ACC112 (cell line): ENCODE measurements at regions not wholly inside any gene's neighbourhood (a gene's known extent, or its start where the extent isn't known, plus 50 kb on each side); places are given as distances from the start of the nearest gene placed in this dataset.

ENCODE experiments used
- H2AFZ ChIP-seq: fragments of 200-600 bp; sonication (generic); one replicate; pipeline ENCODE4 v1.6.0; 2017; ENCODE audit warnings: antibody characterized with exemption, low read length; ENCODE audit not compliant: unreplicated experiment
- H3K27ac ChIP-seq: fragments of 200-600 bp; sonication (generic); 2 replicates; pipeline ENCODE4 v1.5.1; 2014; ENCODE audit warnings: low read depth, mild to moderate bottlenecking, antibody characterized with exemption, low read length, moderate library complexity
- H3K27me3 ChIP-seq: fragments of 200-600 bp; sonication (generic); 2 replicates; pipeline ENCODE4 v1.6.1; 2014; ENCODE audit warnings: mild to moderate bottlenecking, antibody characterized with exemption, low read length, moderate library complexity, mixed read lengths; ENCODE audit not compliant: insufficient read depth
- H3K36me3 ChIP-seq: fragments of 200-600 bp; sonication (generic); 2 replicates; pipeline ENCODE4 v1.6.1; 2016; ENCODE audit warnings: mild to moderate bottlenecking, antibody characterized with exemption, low read length, moderate library complexity, mixed read lengths; ENCODE audit not compliant: insufficient read depth
- H3K4me1 ChIP-seq: fragments of 200-600 bp; sonication (generic); one replicate; pipeline ENCODE4 v1.6.1; 2016; ENCODE audit warnings: low read length, mixed read lengths; ENCODE audit not compliant: insufficient read depth, unreplicated experiment, control insufficient read depth
- H3K4me3 ChIP-seq: fragments of 200-600 bp; sonication (generic); 2 replicates; pipeline ENCODE4 v1.5.1; 2014; ENCODE audit warnings: mild to moderate bottlenecking, low read depth, low read length
- H3K79me2 ChIP-seq: fragments of 200-600 bp; sonication (generic); one replicate; pipeline ENCODE4 v1.6.0; 2016; ENCODE audit warnings: low read length; ENCODE audit not compliant: control insufficient read depth, unreplicated experiment, insufficient read depth

GRCh38 chr1:184867866-184868689, 106.2 kb downstream of the NIBAN1 start:
- peak overlapping the region; percentile 50; the same call in 1 of the 2 replicates for H3K4me3 ChIP-seq

GRCh38 chr1:184866991-184867788, 107.1 kb downstream of the NIBAN1 start:
- Histone ChIP-seq H3K27ac (peak overlapping the region; percentile 83), H3K36me3 (no peaks in the 10 kb centered on the region), H3K79me2 (no peaks in the 10 kb centered on the region), H3K4me3 (peak overlapping the region; percentile 50), H2AFZ (peak overlapping the region; percentile 35), H3K4me1 (peaks cover 23% of the 10 kb centered on the region), H3K27me3 (no peaks in the 10 kb centered on the region)

More at GRCh38 chr1:184867866-184868689, 106.2 kb downstream of the NIBAN1 start:
- no peaks in the 10 kb centered on the region for H3K27me3 ChIP-seq
- peak overlapping the region; percentile 35 for H2AFZ ChIP-seq
- peak overlapping the region; percentile 83 for H3K27ac ChIP-seq
- no peaks in the 10 kb centered on the region for H3K36me3 ChIP-seq
- H3K79me2 ChIP-seq: no peaks in the 10 kb centered on the region
- H3K4me1 ChIP-seq: peaks cover 23% of the 10 kb centered on the region

DNA sequence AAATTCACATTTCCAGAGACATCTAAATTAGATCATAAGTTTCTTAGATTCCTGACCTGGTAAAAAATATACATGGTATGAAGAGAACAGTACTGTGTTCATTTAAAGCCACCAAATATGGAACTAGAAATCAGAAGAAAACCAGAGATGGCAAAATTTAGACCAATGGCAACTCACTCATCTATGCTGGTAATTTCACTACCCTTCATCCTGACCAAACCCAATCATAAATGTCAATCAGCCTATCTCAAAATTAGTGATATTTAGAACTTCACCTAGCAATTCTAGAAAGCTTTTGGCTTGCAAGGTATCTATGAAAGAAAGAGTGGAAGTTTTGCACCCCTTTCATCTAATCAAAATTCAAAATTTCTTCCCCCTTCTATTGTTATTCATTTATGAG, 107.7 kb downstream of the NIBAN1 start:
- H3K79me2 ChIP-seq: no peaks in the 10 kb centered on the region
- no peaks in the 10 kb centered on the region for H3K36me3 ChIP-seq
- peaks cover 23% of the 10 kb centered on the region for H3K4me1 ChIP-seq
- H2AFZ ChIP-seq: no peak overlapping the region
- H3K27me3 ChIP-seq: no peaks in the 10 kb centered on the region
- peak overlapping the region; percentile 83; the same call in 1 of the 2 replicates for H3K27ac ChIP-seq
- 0 out of 2 replicates have a peak overlapping the region, but pooled peaks have one; percentile 50 for H3K4me3 ChIP-seq

DNA sequence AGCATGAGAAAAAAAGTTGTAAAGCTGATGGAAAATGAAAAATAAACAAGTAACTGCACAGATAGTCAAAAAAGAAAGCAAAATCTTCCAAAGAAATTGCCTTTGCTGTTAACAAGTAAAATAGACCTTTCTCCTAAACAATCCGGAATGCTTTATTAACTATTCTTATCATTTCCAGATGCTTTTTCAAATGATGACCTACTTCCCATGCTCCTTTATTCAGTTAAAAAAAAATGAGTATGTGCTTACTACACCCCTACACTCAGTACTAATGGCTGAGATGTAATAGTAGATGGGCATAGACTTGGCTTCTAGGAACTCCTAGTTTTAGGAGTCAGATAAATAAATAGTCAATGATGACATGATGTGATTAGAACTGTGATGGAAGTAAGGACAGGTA, 108.5 kb downstream of the NIBAN1 start:
- no peak overlapping the region for H2AFZ ChIP-seq
- no peaks in the 10 kb centered on the region for H3K79me2 ChIP-seq
- H3K36me3 ChIP-seq: no peaks in the 10 kb centered on the region
- H3K27me3 ChIP-seq: no peaks in the 10 kb centered on the region
- H3K4me1 ChIP-seq: peaks cover 23% of the 10 kb centered on the region
- H3K27ac ChIP-seq: no peak overlapping the region
- H3K4me3 ChIP-seq: no peak overlapping the region

DNA sequence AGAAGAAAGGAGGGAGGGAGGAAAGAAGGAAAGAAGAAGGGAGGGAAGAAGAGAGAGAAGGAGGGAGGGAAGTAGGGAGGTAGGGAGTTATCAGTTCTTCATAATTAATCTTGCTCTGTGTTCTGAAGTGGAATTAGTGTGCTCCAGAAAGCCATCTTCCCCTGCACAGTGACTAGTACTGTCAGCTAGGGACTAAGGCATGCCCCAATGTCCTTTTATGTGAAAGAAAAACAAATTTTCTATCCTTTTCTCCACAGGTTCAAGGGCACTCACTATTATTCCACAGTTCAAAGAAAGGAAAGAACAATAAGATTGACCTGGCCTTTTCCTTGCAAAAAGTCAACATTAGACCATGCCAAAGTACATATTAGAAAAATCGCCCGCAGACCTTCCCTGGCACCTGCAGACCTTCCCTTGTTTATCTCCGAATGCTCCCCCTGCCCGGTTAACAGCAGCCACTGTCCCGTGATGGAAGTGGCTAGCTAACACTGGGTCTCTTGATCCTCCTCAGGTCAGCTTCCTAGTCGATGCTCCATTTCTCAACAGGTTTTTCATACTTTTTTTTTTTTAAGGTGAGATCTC, 107.2 kb upstream of the EDEM3 start:
- no peak overlapping the region for H2AFZ ChIP-seq
- no peak overlapping the region for H3K4me3 ChIP-seq
- H3K36me3 ChIP-seq: no peaks in the 10 kb centered on the region
- no peak overlapping the region for H3K27ac ChIP-seq
- H3K27me3 ChIP-seq: no peaks in the 10 kb centered on the region
- no peaks in the 10 kb centered on the region for H3K79me2 ChIP-seq
- H3K4me1 ChIP-seq: peaks cover 9% of the 10 kb centered on the region

DNA sequence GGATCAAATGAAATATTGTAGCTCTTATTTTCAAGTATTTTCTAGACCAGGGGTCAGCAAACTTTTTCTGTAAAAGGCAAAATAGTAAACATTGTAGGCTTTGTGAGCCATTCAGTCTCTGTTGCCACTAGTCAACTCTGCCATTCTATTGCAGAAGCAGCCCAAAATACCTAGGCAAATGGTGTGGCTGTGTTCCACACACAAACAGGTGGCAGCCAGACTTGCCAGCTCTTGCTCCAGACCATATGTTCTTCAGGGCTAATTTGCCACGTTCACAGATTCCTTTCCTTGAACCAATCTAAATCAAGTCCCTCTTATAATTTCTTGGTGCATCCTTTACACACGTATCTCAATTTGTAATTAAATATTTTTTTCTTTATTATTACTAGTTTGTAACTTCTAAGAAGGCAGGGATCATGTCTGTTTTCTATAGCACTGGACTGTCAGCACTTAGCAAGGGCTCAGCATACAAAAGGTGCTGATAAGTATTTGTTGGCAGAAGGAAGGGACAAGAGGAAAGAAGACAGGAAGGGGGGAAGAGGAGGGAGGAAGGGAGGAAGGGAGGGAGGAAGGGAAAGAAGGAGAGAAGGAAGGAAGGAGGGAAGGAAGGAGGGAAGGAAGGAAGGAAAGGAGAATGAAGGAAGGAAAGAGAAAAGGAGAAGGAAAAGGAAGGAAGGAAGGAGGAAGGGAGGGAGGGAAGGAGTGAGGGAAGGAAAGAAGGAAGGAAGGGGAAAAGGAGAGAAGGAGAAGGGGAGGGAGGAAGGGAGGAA, 106.5 kb upstream of the EDEM3 start:
- H3K4me1 ChIP-seq: peaks cover 3% of the 10 kb centered on the region
- no peaks in the 10 kb centered on the region for H3K79me2 ChIP-seq
- H3K4me3 ChIP-seq: no peak overlapping the region
- H3K27me3 ChIP-seq: no peaks in the 10 kb centered on the region
- no peak overlapping the region for H3K27ac ChIP-seq
- H2AFZ ChIP-seq: no peak overlapping the region
- no peaks in the 10 kb centered on the region for H3K36me3 ChIP-seq

DNA sequence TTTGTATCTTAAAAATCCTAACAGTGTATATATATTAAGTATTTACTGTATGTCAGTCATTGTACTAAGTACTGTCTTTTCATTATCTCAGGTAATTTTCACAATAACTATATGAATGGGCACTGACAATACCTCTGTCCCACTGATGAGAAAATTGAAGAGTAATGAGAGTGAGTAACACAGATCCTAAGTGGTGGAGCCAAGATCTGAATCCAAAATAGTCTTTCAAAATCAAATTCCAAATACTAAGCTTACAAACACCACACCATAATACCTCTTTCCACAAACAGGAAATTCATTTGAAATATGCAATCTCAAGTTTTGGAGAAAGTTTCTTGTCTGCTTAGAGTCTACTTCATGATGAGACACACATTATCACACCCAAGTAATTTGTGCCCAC, 105.9 kb upstream of the EDEM3 start:
- H3K27ac ChIP-seq: no peak overlapping the region
- no peak overlapping the region for H3K4me3 ChIP-seq

DNA sequence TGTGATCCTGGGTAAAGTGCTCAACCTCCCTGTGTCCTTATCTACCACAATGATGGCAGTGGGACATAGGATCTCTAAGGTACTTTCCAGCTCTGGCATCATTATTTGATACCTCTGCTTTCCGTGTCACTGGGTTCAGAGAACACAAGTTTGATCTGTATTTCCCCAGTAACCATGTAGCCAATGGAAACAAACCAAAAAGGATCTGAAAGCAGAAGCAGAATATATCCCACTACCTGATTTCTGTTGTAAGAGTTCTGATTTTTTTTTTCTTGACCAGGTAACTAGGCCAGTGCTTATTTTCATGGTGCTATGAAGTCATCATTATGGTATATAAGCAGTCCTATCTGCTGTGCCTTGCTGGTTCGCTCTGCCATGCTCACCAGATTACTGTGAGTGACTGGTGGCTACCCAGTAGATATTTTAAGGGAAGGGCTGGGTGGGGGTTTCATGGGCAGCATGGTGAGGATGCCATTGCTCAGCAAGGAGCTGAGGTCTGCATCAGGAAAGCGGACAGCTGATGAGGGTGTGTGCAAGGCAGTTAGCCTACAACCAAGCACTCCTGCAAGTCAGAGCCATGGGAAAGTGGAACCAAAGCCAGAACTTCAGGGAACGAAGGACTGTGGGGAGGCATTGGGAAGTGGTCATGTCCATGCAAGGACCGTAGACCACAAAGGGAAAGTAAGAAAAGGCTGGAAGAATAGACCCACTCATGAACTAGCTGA, 104.9 kb upstream of the EDEM3 start:
- H3K4me3 ChIP-seq: no peak overlapping the region
- no peaks in the 10 kb centered on the region for H3K27me3 ChIP-seq
- no peak overlapping the region for H3K27ac ChIP-seq
- H2AFZ ChIP-seq: no peak overlapping the region
- no peaks in the 10 kb centered on the region for H3K79me2 ChIP-seq
- no peaks in the 10 kb centered on the region for H3K36me3 ChIP-seq
- H3K4me1 ChIP-seq: peaks cover 3% of the 10 kb centered on the region

More for the DNA sequence above, 105.9 kb upstream of the EDEM3 start:
- H3K27me3 ChIP-seq: no peaks in the 10 kb centered on the region
- no peaks in the 10 kb centered on the region for H3K36me3 ChIP-seq
- no peaks in the 10 kb centered on the region for H3K4me1 ChIP-seq
- H3K79me2 ChIP-seq: no peaks in the 10 kb centered on the region
- H2AFZ ChIP-seq: no peak overlapping the region

- no peaks in the 10 kb centered on the region for H3K36me3 ChIP-seq
- no peak overlapping the region for H2AFZ ChIP-seq
- H3K79me2 ChIP-seq: no peaks in the 10 kb centered on the region
- no peak overlapping the region for H3K4me3 ChIP-seq
- peaks cover 8% of the 10 kb centered on the region for H3K4me1 ChIP-seq
- H3K27ac ChIP-seq: no peak overlapping the region
- H3K27me3 ChIP-seq: no peaks in the 10 kb centered on the region
These were observed 103.6 kb upstream of the EDEM3 start for GRCh38 chr1:184858288-184858687.
